HepG2 (cell line): ENCODE measurements at regions not wholly inside any gene's neighbourhood (a gene's known extent, or its start where the extent isn't known, plus 50 kb on each side); places are given as distances from the start of the nearest gene placed in this dataset.

ENCODE experiments used
- BORCS8-MEF2B ChIP-seq: sonication (generic); formaldehyde crosslinking; IDR thresholded peaks from 2 replicates; pipeline ENCODE4 v1.8.0; 2022; ENCODE audit warnings: mild to moderate bottlenecking, missing genetic modification reagents
- HDAC2 ChIP-seq: sonication (generic); formaldehyde crosslinking; IDR thresholded peaks from 2 replicates; pipeline ENCODE4 v1.4.0; 2020; ENCODE audit warnings: missing genetic modification reagents
- RARG ChIP-seq: sonication (generic); formaldehyde crosslinking; IDR thresholded peaks from 2 replicates; pipeline ENCODE4 v1.4.0; 2020; ENCODE audit warnings: low read depth, mild to moderate bottlenecking, missing genetic modification reagents
- RBFOX2 ChIP-seq: fragments of 200-400 bp; formaldehyde crosslinking; IDR thresholded peaks from 2 replicates; pipeline ENCODE4 v1.6.1; 2017; ENCODE audit warnings: low read depth, mild to moderate bottlenecking, low read length
- TCF7 ChIP-seq: sonication (generic); IDR thresholded peaks from 2 replicates; pipeline ENCODE4 v1.6.1; 2016; ENCODE audit warnings: antibody characterized with exemption, low read depth

GRCh38 chr9:129422843-129423192, 198.1 kb downstream of the C9orf50 start:
- TF ChIP-seq BORCS8-MEF2B (CRISPR knock-in tag): no peak
- TF ChIP-seq TCF7: no peak
- no peak for TF ChIP-seq RBFOX2
- no peak for TF ChIP-seq RARG (CRISPR knock-in tag)
- TF ChIP-seq HDAC2 (CRISPR knock-in tag): no peak
